ENCODE measurements at regions not wholly inside any gene's neighbourhood (a gene's known extent, or its start where the extent isn't known, plus 50 kb on each side); places are given as distances from the start of the nearest gene placed in this dataset.

- in situ Hi-C loops (cut with HindIII; ENCODE audit: low pct_unique_long_range_greater_than_20kb, low sequenced_read_pairs) = no loop called here
- DNase-seq (ENCODE audit: low read depth) = no peak
Measured at GRCh38 chr2:6475155-6475940, 390.4 kb downstream of the CMPK2 start.

GRCh38 chr2:6480514-6480913 lies 385.2 kb downstream of the CMPK2 start:
- no peak for DNase-seq (ENCODE audit: low read depth)
- in situ Hi-C loops (cut with HindIII; ENCODE audit: low pct_unique_long_range_greater_than_20kb, low sequenced_read_pairs) = no loop called here

- DNase-seq (ENCODE audit: low read depth) = no peak
- in situ Hi-C loops (cut with HindIII; ENCODE audit: low pct_unique_long_range_greater_than_20kb, low sequenced_read_pairs) = no loop called here
Measured at GRCh38 chr2:6482256-6482655, 383.5 kb downstream of the CMPK2 start.

DNA sequence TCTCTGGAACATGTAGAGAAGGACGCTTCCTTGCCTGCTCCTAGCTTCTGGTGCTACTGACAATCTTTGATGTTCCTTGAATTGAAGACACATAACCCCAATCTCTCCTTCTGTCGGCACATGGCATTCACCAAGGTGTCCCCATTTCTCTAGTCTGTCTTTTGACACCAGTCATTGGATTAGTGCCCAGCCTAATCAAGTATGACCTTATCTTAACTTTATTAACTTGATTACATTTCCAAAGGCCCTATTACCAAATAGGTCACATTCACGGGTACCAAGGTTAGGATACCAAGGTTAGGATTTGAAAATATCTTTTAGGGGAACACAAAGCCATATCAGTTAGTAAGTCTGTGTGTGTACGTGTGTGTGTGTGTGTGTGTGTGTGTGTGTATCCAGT lies 377.9 kb downstream of the CMPK2 start:
- in situ Hi-C loops (cut with HindIII; ENCODE audit: low pct_unique_long_range_greater_than_20kb, low sequenced_read_pairs) = no loop called here
- DNase-seq (ENCODE audit: low read depth) = no peak

DNA sequence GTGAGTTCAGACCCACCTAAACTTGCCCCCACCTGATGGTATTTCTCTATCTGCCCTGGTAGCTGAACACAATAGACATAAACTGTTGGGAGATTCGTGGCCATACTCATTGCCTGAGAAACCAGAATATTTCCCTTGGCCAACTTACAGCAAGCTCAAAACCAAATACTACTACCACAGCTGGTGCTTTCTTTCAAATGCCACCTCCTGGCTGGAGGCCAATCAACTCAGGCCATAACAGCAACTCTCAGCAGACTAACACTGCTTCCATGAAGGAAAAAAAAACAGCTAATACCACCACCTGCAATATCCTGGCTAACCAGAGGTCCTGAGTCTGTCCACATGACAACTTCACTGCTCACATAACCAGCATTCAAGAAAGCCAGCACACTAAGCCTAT lies 373.1 kb downstream of the CMPK2 start:
- no peak for DNase-seq (ENCODE audit: low read depth)
- in situ Hi-C loops (cut with HindIII; ENCODE audit: low pct_unique_long_range_greater_than_20kb, low sequenced_read_pairs) = no loop called here

DNA sequence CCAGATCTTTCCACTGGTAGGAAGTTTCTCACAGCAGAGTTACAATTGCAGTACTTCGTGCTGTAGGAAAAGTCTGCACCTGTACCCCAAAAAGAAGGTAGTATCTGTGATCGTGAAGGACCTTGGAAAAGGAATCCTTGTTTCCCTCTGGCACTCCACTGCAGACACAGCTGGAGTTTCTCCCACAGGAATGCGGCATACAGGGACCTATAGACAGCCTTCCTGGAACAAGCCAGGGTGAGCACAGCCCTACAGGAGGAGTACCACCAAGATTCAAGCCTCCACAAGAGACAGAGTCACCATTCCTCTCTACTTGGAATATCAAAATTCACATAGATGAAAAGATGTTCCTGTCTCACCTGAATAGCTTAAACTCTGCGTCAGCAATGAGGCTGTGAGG lies 372.4 kb downstream of the CMPK2 start:
- in situ Hi-C loops (cut with HindIII; ENCODE audit: low pct_unique_long_range_greater_than_20kb, low sequenced_read_pairs) = no loop called here
- no peak for DNase-seq (ENCODE audit: low read depth)

GRCh38 chr2:6493669-6494068 lies 372.0 kb downstream of the CMPK2 start:
- in situ Hi-C loops (cut with HindIII; ENCODE audit: low pct_unique_long_range_greater_than_20kb, low sequenced_read_pairs) = no loop called here
- no peak for DNase-seq (ENCODE audit: low read depth)

DNA sequence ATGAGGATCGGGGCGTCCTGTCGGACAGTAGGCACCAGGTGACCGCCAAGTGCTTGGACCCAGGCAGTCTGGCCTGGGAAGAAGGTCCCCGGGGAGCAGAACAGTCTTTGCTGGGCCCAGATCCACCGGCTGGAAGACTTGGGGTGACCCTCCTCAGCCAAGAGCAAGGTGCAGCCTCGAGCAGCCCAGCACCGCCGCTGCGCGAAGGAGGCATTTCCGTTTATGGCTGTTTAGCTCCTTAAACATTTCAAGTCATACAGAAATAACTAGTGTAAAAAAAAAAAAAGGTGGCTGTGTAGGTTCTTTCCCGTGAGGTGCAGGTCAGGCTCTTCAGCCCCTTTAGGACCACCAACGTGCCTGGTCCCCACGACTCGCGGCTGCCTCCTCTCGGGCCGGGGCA lies 370.2 kb downstream of the CMPK2 start:
- in situ Hi-C loops (cut with HindIII; ENCODE audit: low pct_unique_long_range_greater_than_20kb, low sequenced_read_pairs) = no loop called here
- no peak for DNase-seq (ENCODE audit: low read depth)

- in situ Hi-C loops (cut with HindIII; ENCODE audit: low pct_unique_long_range_greater_than_20kb, low sequenced_read_pairs) = no loop called here
Measured at GRCh38 chr2:6496376-6496775, 369.3 kb downstream of the CMPK2 start.

DNA sequence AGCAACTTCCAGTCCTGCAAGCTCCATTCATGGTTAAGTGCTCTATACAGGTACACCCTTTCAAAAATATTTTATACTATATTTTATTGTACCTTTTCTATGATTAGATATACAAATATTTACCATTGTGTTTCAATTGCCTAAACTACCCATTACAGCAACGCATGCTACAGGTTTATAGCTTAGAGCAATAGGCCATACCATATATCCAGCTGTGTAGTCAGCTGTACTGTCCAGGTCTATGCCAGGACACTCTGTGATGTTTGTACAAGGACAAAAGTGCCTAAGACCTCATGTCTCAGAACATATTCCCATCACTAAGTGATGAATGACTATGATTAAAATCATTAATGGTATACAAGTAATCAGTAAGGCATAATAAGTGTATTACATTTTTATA lies 368.7 kb downstream of the CMPK2 start:
- in situ Hi-C loops (cut with HindIII; ENCODE audit: low pct_unique_long_range_greater_than_20kb, low sequenced_read_pairs) = no loop called here
- DNase-seq (ENCODE audit: low read depth) = no peak

More at GRCh38 chr2:6496376-6496775, 369.3 kb downstream of the CMPK2 start:
- DNase-seq (ENCODE audit: low read depth) = no peak

- in situ Hi-C loops (cut with HindIII; ENCODE audit: low pct_unique_long_range_greater_than_20kb, low sequenced_read_pairs) = no loop called here
- DNase-seq (ENCODE audit: low read depth) = no peak
Measured at GRCh38 chr2:6498841-6499240, 366.9 kb downstream of the CMPK2 start.

DNA sequence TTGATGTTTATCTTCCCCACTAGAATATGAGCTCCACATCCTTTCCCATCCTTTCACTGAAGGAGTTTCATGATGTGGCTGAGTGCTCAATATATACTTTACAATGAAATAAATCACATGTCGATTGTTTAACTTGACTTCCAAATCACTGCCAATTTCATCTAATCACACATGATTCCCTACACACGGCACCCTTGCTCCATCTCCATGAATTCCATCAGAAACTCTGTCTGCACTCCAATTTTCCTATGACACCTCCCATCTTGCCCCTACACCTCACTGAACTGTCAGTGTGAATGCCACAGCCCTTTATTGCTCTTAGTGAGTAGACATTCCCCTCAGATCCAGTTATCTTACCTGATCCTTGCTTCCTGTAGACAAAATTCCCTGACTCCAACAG lies 366.0 kb downstream of the CMPK2 start:
- no peak for DNase-seq (ENCODE audit: low read depth)
- in situ Hi-C loops (cut with HindIII; ENCODE audit: low pct_unique_long_range_greater_than_20kb, low sequenced_read_pairs) = no loop called here

- peak; percentile 80 for DNase-seq (ENCODE audit: low read depth)
- in situ Hi-C loops (cut with HindIII; ENCODE audit: low pct_unique_long_range_greater_than_20kb, low sequenced_read_pairs) = no loop called here
Measured at GRCh38 chr2:6506361-6506794, 359.3 kb downstream of the CMPK2 start.

GRCh38 chr2:6506859-6507258 lies 358.8 kb downstream of the CMPK2 start:
- in situ Hi-C loops (cut with HindIII; ENCODE audit: low pct_unique_long_range_greater_than_20kb, low sequenced_read_pairs) = no loop called here
- DNase-seq (ENCODE audit: low read depth) = no peak

GRCh38 chr2:6510532-6510931 lies 355.2 kb downstream of the CMPK2 start:
- no peak for DNase-seq (ENCODE audit: low read depth)
- in situ Hi-C loops (cut with HindIII; ENCODE audit: low pct_unique_long_range_greater_than_20kb, low sequenced_read_pairs) = no loop called here

DNA sequence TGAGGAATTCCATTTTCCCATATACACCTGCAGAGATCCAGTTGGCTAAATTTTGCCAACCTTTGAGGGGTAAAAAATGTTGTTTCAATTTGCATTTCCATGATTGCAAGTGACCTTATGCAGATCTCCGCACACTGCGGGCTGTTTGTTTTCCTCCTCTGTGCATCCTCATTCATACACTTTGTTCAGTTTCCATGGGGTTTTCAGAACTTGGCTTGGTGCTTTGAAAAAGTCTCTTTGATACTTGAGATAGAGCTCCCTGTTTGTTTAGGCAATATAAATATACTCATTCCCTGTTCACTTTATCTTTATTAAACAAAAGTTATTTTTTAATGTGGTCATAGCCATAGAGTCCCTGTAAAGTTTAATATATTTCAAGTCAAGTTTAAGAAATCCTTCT lies 353.1 kb downstream of the CMPK2 start:
- DNase-seq (ENCODE audit: low read depth) = no peak
- in situ Hi-C loops (cut with HindIII; ENCODE audit: low pct_unique_long_range_greater_than_20kb, low sequenced_read_pairs) = no loop called here

- no peak for DNase-seq (ENCODE audit: low read depth)
- in situ Hi-C loops (cut with HindIII; ENCODE audit: low pct_unique_long_range_greater_than_20kb, low sequenced_read_pairs) = no loop called here
Measured at GRCh38 chr2:6516674-6517073, 349.0 kb downstream of the CMPK2 start.

GRCh38 chr2:6518361-6518760 lies 347.3 kb downstream of the CMPK2 start:
- in situ Hi-C loops (cut with HindIII; ENCODE audit: low pct_unique_long_range_greater_than_20kb, low sequenced_read_pairs) = no loop called here

DNA sequence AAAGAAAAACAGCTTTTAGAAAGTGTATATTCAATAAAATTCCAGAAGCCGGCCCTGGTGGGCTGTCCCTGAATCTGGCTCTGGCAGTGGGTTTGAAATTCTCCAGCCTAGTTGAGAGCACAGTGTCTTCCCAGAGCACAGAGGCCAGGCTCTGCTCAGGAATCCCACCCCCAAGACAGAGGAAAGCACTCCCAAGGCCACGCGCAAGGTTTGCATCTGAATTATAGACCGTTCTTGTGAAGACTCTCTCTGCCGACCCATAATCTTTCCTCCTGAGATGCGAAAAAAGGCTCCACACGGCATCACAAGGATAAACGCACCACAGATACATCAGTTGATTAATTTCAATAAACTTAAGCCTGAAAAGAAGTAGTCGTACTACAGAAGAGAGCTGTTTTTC lies 342.2 kb downstream of the CMPK2 start:
- DNase-seq (ENCODE audit: low read depth) = no peak
- in situ Hi-C loops (cut with HindIII; ENCODE audit: low pct_unique_long_range_greater_than_20kb, low sequenced_read_pairs) = no loop called here

More at GRCh38 chr2:6518361-6518760, 347.3 kb downstream of the CMPK2 start:
- no peak for DNase-seq (ENCODE audit: low read depth)

GRCh38 chr2:6524691-6525474 lies 340.8 kb downstream of the CMPK2 start:
- in situ Hi-C loops (cut with HindIII; ENCODE audit: low pct_unique_long_range_greater_than_20kb, low sequenced_read_pairs) = no loop called here
- DNase-seq (ENCODE audit: low read depth) = peak; percentile 79
